ENCODE measurements at regions not wholly inside any gene's neighbourhood (a gene's known extent, or its start where the extent isn't known, plus 50 kb on each side); places are given as distances from the start of the nearest gene placed in this dataset.

DNA sequence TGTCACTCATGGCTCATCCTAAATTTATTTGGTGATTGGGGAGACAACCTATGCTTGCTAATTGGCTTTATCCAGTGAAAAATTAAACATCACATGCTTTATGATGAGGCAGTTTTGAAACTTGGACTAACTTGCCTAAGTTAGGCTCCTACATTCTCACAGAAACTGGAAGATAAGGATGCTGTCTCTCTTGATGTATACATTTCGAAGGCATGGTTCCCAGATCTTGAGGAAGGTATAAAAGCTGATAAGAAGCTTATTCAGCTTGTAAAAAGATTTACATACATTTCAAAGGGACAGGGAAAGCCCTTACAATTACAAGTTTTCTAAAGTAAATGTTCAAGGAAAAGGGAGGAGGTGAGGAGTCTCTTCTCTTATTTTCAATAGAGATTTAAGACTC lies 561.7 kb downstream of the IPMK start:
- TF ChIP-seq, protein P1, sequence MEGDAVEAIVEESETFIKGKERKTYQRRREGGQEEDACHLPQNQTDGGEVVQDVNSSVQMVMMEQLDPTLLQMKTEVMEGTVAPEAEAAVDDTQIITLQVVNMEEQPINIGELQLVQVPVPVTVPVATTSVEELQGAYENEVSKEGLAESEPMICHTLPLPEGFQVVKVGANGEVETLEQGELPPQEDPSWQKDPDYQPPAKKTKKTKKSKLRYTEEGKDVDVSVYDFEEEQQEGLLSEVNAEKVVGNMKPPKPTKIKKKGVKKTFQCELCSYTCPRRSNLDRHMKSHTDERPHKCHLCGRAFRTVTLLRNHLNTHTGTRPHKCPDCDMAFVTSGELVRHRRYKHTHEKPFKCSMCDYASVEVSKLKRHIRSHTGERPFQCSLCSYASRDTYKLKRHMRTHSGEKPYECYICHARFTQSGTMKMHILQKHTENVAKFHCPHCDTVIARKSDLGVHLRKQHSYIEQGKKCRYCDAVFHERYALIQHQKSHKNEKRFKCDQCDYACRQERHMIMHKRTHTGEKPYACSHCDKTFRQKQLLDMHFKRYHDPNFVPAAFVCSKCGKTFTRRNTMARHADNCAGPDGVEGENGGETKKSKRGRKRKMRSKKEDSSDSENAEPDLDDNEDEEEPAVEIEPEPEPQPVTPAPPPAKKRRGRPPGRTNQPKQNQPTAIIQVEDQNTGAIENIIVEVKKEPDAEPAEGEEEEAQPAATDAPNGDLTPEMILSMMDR (conservative IDR thresholded peaks at IDR 0.05; ENCODE audit: low read depth, low read length) = no peak
- no peak overlapping the region for H3K27ac ChIP-seq

DNA sequence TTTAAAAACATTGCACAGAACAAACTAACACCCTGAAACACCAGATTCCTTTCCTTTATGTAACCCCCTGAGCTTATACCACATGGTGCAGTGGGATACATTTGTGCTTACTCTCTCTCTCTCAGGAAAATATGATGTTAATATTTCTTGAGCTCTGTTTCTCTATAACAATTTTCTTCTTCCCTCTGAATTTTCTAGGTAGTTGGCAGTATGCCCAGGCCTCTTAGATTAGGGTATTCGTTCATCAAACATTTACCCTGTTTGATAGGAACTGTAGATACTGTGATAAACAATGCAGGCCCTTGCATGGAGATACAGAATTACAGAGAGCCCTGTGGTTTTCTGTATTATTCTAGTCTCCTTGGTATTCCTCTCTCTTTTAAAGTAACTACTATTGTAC lies 567.8 kb downstream of the IPMK start:
- Histone ChIP-seq H3K9ac (no peak overlapping the region), H2AFZ (ENCODE audit: low read depth) (no peak overlapping the region), H3K79me2 (ENCODE audit: insufficient read depth, low read depth) (no peaks in the 10 kb centered on the region), H3K27ac (no peak overlapping the region), H3K4me2 (no peak overlapping the region), H3K27me3 (ENCODE audit: insufficient read depth, low read depth) (no peaks in the 10 kb centered on the region), H4K20me1 (ENCODE audit: insufficient read depth) (no peaks in the 10 kb centered on the region), H3K4me1 (ENCODE audit: low read depth, poor library complexity, severe bottlenecking) (no peaks in the 10 kb centered on the region), H3K4me3 (IDR thresholded peaks at IDR 0.05; ENCODE audit: insufficient read depth, low read depth, low read length) (no peak overlapping the region), H3K36me3 (ENCODE audit: insufficient read depth) (no peaks in the 10 kb centered on the region)
- TF ChIP-seq, protein P1 (conservative IDR thresholded peaks at IDR 0.05; ENCODE audit: low read depth, low read length) = no peak

More for the DNA sequence above, 561.7 kb downstream of the IPMK start:
- H3K9ac ChIP-seq = no peak overlapping the region
- no peaks in the 10 kb centered on the region for H3K4me1 ChIP-seq (ENCODE audit: low read depth, poor library complexity, severe bottlenecking)
- no peak overlapping the region for H3K4me2 ChIP-seq
- H4K20me1 ChIP-seq (ENCODE audit: insufficient read depth) = no peaks in the 10 kb centered on the region
- H3K36me3 ChIP-seq (ENCODE audit: insufficient read depth) = no peaks in the 10 kb centered on the region
- no peaks in the 10 kb centered on the region for H3K27me3 ChIP-seq (ENCODE audit: insufficient read depth, low read depth)
- no peak overlapping the region for H2AFZ ChIP-seq (ENCODE audit: low read depth)
- H3K4me3 ChIP-seq (IDR thresholded peaks at IDR 0.05; ENCODE audit: insufficient read depth, low read depth, low read length) = no peak overlapping the region
- no peaks in the 10 kb centered on the region for H3K79me2 ChIP-seq (ENCODE audit: insufficient read depth, low read depth)

DNA sequence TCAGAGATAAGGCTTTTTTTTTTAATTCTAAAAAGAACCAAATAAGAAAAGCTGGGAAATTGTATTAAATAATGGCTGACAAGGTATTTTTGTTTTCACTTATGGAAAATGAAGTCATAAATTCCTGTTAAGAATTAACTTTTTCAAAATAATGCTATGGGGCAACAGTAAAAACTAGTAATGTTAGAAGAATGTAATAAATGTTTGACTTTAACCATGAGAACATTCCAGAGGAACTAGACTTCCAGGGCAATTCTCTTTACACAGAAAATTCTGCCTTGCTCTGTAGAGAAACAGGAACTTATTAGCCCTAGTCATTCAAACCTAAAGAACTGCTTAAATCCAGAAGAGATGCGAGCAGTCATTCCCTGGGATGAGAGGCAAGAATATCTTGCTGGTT lies 571.1 kb downstream of the IPMK start:
- Histone ChIP-seq H3K27me3 (ENCODE audit: insufficient read depth, low read depth) (no peaks in the 10 kb centered on the region), H3K4me3 (IDR thresholded peaks at IDR 0.05; ENCODE audit: insufficient read depth, low read depth, low read length) (no peak overlapping the region), H3K79me2 (ENCODE audit: insufficient read depth, low read depth) (no peaks in the 10 kb centered on the region), H3K27ac (no peak overlapping the region), H4K20me1 (ENCODE audit: insufficient read depth) (no peaks in the 10 kb centered on the region), H3K9ac (no peak overlapping the region), H2AFZ (ENCODE audit: low read depth) (no peak overlapping the region), H3K36me3 (ENCODE audit: insufficient read depth) (no peaks in the 10 kb centered on the region), H3K4me2 (no peak overlapping the region), H3K4me1 (ENCODE audit: low read depth, poor library complexity, severe bottlenecking) (no peaks in the 10 kb centered on the region)
- TF ChIP-seq, protein P1 (conservative IDR thresholded peaks at IDR 0.05; ENCODE audit: low read depth, low read length) = no peak

DNA sequence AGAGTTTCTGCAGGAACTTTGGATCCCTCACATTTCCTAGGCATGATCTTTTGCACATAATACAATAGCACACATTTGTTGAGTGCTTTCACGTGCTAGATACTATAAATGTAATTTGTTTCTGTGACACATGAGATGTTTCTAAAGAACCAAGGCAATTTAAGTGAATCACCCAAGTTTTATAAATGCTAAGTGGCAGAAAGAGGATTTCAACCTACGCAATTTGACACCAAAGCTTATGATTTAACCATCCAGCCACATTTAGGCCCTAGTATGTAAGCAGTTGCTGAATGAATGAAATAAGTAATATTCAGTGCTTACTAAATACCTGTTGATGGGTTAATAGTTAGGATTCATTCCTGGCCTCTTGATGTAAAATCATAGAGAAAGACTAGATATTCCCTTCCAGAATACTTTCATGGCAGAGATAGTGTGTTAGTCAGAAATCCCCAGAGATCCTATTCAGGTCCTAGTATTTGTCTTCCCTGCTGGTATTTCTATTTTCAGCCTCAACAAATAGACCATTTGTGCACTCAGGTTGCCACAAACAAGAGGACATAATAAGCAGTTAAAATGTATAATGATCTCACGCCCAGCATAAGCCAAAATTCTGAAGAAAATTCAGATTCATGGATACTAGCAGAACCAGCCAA lies 572.6 kb downstream of the IPMK start:
- Histone ChIP-seq H3K27me3 (ENCODE audit: insufficient read depth, low read depth) (no peaks in the 10 kb centered on the region), H3K9ac (no peak overlapping the region), H4K20me1 (ENCODE audit: insufficient read depth) (no peaks in the 10 kb centered on the region), H3K36me3 (ENCODE audit: insufficient read depth) (no peaks in the 10 kb centered on the region), H2AFZ (ENCODE audit: low read depth) (no peak overlapping the region), H3K79me2 (ENCODE audit: insufficient read depth, low read depth) (no peaks in the 10 kb centered on the region), H3K4me1 (ENCODE audit: low read depth, poor library complexity, severe bottlenecking) (no peaks in the 10 kb centered on the region), H3K4me3 (IDR thresholded peaks at IDR 0.05; ENCODE audit: insufficient read depth, low read depth, low read length) (no peak overlapping the region), H3K27ac (no peak overlapping the region), H3K4me2 (no peak overlapping the region)
- TF ChIP-seq, protein P1 (conservative IDR thresholded peaks at IDR 0.05; ENCODE audit: low read depth, low read length) = no peak

All from KMS-11 (cell line).